ENCODE measurements at regions not wholly inside any gene's neighbourhood (a gene's known extent, or its start where the extent isn't known, plus 50 kb on each side); places are given as distances from the start of the nearest gene placed in this dataset.

- no peak overlapping the region for H3K4me3 ChIP-seq (replicated peaks; ENCODE audit: low read depth, low read length)
- TF ChIP-seq, protein P1, sequence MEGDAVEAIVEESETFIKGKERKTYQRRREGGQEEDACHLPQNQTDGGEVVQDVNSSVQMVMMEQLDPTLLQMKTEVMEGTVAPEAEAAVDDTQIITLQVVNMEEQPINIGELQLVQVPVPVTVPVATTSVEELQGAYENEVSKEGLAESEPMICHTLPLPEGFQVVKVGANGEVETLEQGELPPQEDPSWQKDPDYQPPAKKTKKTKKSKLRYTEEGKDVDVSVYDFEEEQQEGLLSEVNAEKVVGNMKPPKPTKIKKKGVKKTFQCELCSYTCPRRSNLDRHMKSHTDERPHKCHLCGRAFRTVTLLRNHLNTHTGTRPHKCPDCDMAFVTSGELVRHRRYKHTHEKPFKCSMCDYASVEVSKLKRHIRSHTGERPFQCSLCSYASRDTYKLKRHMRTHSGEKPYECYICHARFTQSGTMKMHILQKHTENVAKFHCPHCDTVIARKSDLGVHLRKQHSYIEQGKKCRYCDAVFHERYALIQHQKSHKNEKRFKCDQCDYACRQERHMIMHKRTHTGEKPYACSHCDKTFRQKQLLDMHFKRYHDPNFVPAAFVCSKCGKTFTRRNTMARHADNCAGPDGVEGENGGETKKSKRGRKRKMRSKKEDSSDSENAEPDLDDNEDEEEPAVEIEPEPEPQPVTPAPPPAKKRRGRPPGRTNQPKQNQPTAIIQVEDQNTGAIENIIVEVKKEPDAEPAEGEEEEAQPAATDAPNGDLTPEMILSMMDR (IDR thresholded peaks at IDR 0.05; ENCODE audit: low read depth, low read length, missing control alignments) = no peak
- DNase-seq (ENCODE audit: extremely low read depth, low read depth) = no peak
Observed at GRCh38 chr5:73302797-73303147, 129.8 kb downstream of the TMEM174 start.

GRCh38 chr5:73301208-73301901, 128.4 kb downstream of the TMEM174 start:
- DNase-seq (ENCODE audit: extremely low read depth, low read depth) = no peak
- TF ChIP-seq, protein P1 (IDR thresholded peaks at IDR 0.05; ENCODE audit: low read depth, low read length, missing control alignments) = no peak
- no peak overlapping the region for H3K4me3 ChIP-seq (replicated peaks; ENCODE audit: low read depth, low read length)

- no peak for DNase-seq (ENCODE audit: extremely low read depth, low read depth)
- TF ChIP-seq, protein P1 (IDR thresholded peaks at IDR 0.05; ENCODE audit: low read depth, low read length, missing control alignments) = no peak
- H3K4me3 ChIP-seq (replicated peaks; ENCODE audit: low read depth, low read length) = no peak overlapping the region
Observed at GRCh38 chr5:73300337-73301207, 127.6 kb downstream of the TMEM174 start.

- TF ChIP-seq, protein P1 (IDR thresholded peaks at IDR 0.05; ENCODE audit: low read depth, low read length, missing control alignments) = no peak
- no peak for DNase-seq (ENCODE audit: extremely low read depth, low read depth)
- no peak overlapping the region for H3K4me3 ChIP-seq (replicated peaks; ENCODE audit: low read depth, low read length)
Observed at GRCh38 chr5:73299665-73300336, 126.8 kb downstream of the TMEM174 start.

DNA sequence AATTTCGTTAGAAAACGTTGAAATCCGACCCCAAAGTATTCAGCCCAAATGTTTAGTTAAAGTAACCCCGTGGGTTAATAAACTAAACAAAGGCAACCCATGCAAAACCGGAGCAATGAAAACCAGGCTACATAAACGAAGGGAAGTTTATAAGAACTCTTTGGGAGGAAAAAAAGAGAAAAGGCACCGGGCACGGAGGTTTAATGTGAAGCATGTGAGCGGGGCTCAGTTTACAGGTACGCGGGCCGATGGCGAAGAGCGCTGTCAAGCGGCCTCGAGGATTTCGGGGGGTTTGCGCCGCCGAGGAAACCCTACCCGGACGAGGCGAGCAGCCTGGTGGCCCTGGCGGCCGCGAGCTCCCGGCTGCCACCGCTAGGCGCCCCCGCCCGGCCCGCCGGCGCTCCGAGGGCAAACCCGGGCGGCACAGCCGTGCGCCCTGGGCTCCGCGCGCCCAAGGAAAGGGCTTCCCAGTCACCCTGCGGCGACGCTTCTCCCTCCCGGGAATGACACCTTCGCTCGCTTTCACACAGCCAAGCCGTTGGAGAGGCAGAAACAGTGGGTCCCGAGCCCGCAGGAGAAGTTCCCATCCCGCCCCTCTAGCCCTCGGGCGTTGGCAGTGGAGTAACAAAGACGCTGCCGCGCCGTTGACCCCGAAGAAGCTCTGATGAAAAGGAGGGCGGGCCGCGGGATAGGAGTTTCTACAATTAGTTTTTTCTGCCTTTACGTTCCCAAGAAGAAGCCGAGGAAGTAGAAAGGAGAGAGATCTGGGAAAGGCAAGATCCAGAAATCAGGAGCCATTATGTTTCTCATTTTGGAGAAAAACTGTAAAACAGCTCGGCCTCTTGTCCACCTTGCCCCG, 126.0 kb downstream of the TMEM174 start:
- H3K4me3 ChIP-seq (replicated peaks; ENCODE audit: low read depth, low read length) = peak overlapping the region; percentile 28
- TF ChIP-seq, protein P1 (IDR thresholded peaks at IDR 0.05; ENCODE audit: low read depth, low read length, missing control alignments) = peak; percentile 5
- DNase-seq (ENCODE audit: extremely low read depth, low read depth) = no peak

DNA sequence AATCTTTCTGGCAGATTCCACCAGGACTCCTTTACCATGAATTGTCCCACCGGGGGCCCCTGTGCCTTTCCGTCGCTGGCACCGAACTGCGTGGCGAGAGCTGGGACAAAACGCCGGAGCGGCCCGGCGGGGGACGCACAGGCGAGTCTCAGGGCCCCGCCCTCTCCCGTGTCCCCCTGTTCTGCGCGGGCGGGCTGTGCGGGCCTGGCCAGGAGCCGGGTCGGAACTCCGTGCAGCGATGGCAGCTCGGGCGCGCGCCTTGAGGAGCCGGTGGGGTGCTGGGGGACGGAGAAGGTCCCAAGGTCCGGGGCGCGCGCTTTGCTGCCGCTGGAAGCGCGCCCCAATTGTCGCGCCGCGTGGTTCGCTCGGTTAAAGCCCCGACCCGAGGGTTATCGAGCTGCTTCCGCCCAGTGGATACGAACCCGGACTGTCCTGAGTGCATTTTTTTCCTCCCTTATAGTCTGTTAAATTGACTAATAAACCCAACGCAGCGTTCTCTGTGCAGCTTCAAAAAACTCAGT, 125.3 kb downstream of the TMEM174 start:
- DNase-seq (ENCODE audit: extremely low read depth, low read depth) = no peak
- TF ChIP-seq, protein P1 (IDR thresholded peaks at IDR 0.05; ENCODE audit: low read depth, low read length, missing control alignments) = no peak
- H3K4me3 ChIP-seq (replicated peaks; ENCODE audit: low read depth, low read length) = 0 out of 2 replicates have a peak overlapping the region, but pooled peaks have one; percentile 6
